H9 (cell line): ENCODE measurements at regions not wholly inside any gene's neighbourhood (a gene's known extent, or its start where the extent isn't known, plus 50 kb on each side); places are given as distances from the start of the nearest gene placed in this dataset.

ENCODE experiments used
- DNase-seq: peaks from one replicate; pipeline ENCODE4 v3.0.0-alpha.2; 2017
- H2AFZ ChIP-seq: one replicate; pipeline ENCODE4 v1.6.1; 2013; ENCODE audit warnings: mild to moderate bottlenecking, low read length, control low read depth, moderate library complexity
- H2AK5ac ChIP-seq: 2 replicates; pipeline ENCODE4 v1.6.1; 2013; ENCODE audit warnings: low read length, control low read depth, mixed read lengths; ENCODE audit not compliant: insufficient read length
- H2BK120ac ChIP-seq: one replicate; pipeline ENCODE4 v1.6.1; 2013; ENCODE audit warnings: low read depth, mild to moderate bottlenecking, low read length, control low read depth, inconsistent platforms; ENCODE audit not compliant: poor library complexity, severe bottlenecking
- H2BK12ac ChIP-seq: 2 replicates; pipeline ENCODE4 v1.6.1; 2013; ENCODE audit warnings: low read length, control low read depth, mixed read lengths, low read depth; ENCODE audit not compliant: insufficient read length
- H2BK15ac ChIP-seq: 2 replicates; pipeline ENCODE4 v1.6.1; 2013; ENCODE audit warnings: low read depth, low read length, control low read depth
- H2BK20ac ChIP-seq: one replicate; pipeline ENCODE4 v1.6.1; 2013; ENCODE audit warnings: low read depth, mild to moderate bottlenecking, low read length, control low read depth, inconsistent platforms; ENCODE audit not compliant: poor library complexity, severe bottlenecking
- H2BK5ac ChIP-seq: 2 replicates; pipeline ENCODE4 v1.6.1; 2013; ENCODE audit warnings: low read length, control low read depth, mixed read lengths; ENCODE audit not compliant: insufficient read length
- H3K14ac ChIP-seq: 2 replicates; pipeline ENCODE4 v1.6.1; 2013; ENCODE audit warnings: low read length, control low read depth; ENCODE audit not compliant: insufficient read depth
- H3K18ac ChIP-seq: 2 replicates; pipeline ENCODE4 v1.6.1; 2013; ENCODE audit warnings: low read depth, mild to moderate bottlenecking, mixed read lengths, low read length, control low read depth; ENCODE audit not compliant: insufficient read length
- H3K23ac ChIP-seq: 2 replicates; pipeline ENCODE4 v1.6.1; 2013; ENCODE audit warnings: low read length, control low read depth, mixed read lengths, low read depth; ENCODE audit not compliant: insufficient read length
- H3K23me2 ChIP-seq: 2 replicates; pipeline ENCODE4 v1.6.1; 2013; ENCODE audit warnings: low read depth, mild to moderate bottlenecking, mixed read lengths, low read length, control low read depth; ENCODE audit not compliant: insufficient read length, poor library complexity, severe bottlenecking
- H3K27ac ChIP-seq: 2 replicates; pipeline ENCODE4 v1.5.1; 2013; ENCODE audit warnings: low read length, control low read depth, mixed read lengths, low read depth; ENCODE audit not compliant: insufficient read length
- H3K27me3 ChIP-seq: 2 replicates; pipeline ENCODE4 v1.6.1; 2013; ENCODE audit warnings: low read length, control low read depth, inconsistent platforms; ENCODE audit not compliant: insufficient read depth
- H3K4ac ChIP-seq: 2 replicates; pipeline ENCODE4 v1.6.1; 2013; ENCODE audit warnings: low read depth, mild to moderate bottlenecking, control low read depth, inconsistent platforms, low read length, moderate library complexity
- H3K4me1 ChIP-seq: 2 replicates; pipeline ENCODE4 v1.6.1; 2013; ENCODE audit warnings: low read length, control low read depth, inconsistent platforms; ENCODE audit not compliant: insufficient read depth
- H3K4me2 ChIP-seq: 2 replicates; pipeline ENCODE4 v1.6.1; 2013; ENCODE audit warnings: low read length, control low read depth, mixed read lengths; ENCODE audit not compliant: insufficient read length, insufficient read depth
- H3K56ac ChIP-seq: 2 replicates; pipeline ENCODE4 v1.6.1; 2013; ENCODE audit warnings: low read depth, mild to moderate bottlenecking, mixed read lengths, low read length, control low read depth; ENCODE audit not compliant: insufficient read length
- H3K79me1 ChIP-seq: 2 replicates; pipeline ENCODE4 v1.6.1; 2013; ENCODE audit warnings: low read depth, mild to moderate bottlenecking, moderate library complexity, low read length, control low read depth, inconsistent platforms; ENCODE audit not compliant: insufficient read depth, poor library complexity, severe bottlenecking
- H3K79me2 ChIP-seq: 2 replicates; pipeline ENCODE4 v1.6.1; 2013; ENCODE audit warnings: low read length, control low read depth, inconsistent platforms; ENCODE audit not compliant: insufficient read depth
- H3K9ac ChIP-seq: 2 replicates; pipeline ENCODE4 v1.6.1; 2013; ENCODE audit warnings: low read length, control low read depth, mixed read lengths; ENCODE audit not compliant: insufficient read length; ENCODE audit errors: extremely low read depth
- H3K9me3 ChIP-seq: one replicate; pipeline ENCODE4 v1.6.1; 2013; ENCODE audit warnings: low read depth, low read length, inconsistent platforms; ENCODE audit not compliant: control insufficient read depth
- H3T11ph ChIP-seq: one replicate; pipeline ENCODE4 v1.6.1; 2013; ENCODE audit warnings: mild to moderate bottlenecking, low read length, control low read depth, inconsistent platforms
- H4K20me1 ChIP-seq: one replicate; pipeline ENCODE4 v1.6.1; 2013; ENCODE audit not compliant: control insufficient read depth, insufficient read length, insufficient read depth
- H4K5ac ChIP-seq: 2 replicates; pipeline ENCODE4 v1.6.1; 2013; ENCODE audit warnings: low read depth, mild to moderate bottlenecking, mixed read lengths, low read length, control low read depth; ENCODE audit not compliant: insufficient read length
- H4K8ac ChIP-seq: replicated peaks from 2 replicates; pipeline ENCODE4 v1.6.1; 2013; ENCODE audit warnings: low read length, control low read depth, mixed read lengths, low read depth; ENCODE audit not compliant: insufficient read length
- H4K91ac ChIP-seq: 2 replicates; pipeline ENCODE4 v1.6.1; 2013; ENCODE audit warnings: low read depth, mild to moderate bottlenecking, moderate library complexity, mixed read lengths, low read length, control low read depth; ENCODE audit not compliant: insufficient read length
- H3K27ac Mint-ChIP-seq, 3 experiments: 2 replicates in 2 of 3; 3 replicates in 1 of 3; pipeline ENCODE4 v1.8.0; 2020 to 2021; ENCODE audit warnings: mixed read lengths in 3 of 3, mild to moderate bottlenecking in 1 of 3, moderate library complexity in 1 of 3
- H3K27me3 Mint-ChIP-seq: 2 replicates; pipeline ENCODE4 v1.8.0; 2021; ENCODE audit warnings: low read depth, mild to moderate bottlenecking, moderate library complexity, mixed read lengths
- H3K36me3 Mint-ChIP-seq, 3 experiments: 2 replicates in 2 of 3; 3 replicates in 1 of 3; pipeline ENCODE4 v1.8.0; 2020 to 2021; ENCODE audit warnings: low read depth in 3 of 3, mixed read lengths in 3 of 3; ENCODE audit not compliant: insufficient read depth in 1 of 3
- H3K4me1 Mint-ChIP-seq, 2 experiments: 2 replicates each; pipeline ENCODE4 v1.8.0; 2020; ENCODE audit warnings: mixed read lengths in 2 of 2
- H3K4me3 Mint-ChIP-seq, 2 experiments: 2 replicates in 1 of 2; 3 replicates in 1 of 2; pipeline ENCODE4 v1.8.0; 2020 to 2021; ENCODE audit warnings: mild to moderate bottlenecking in 2 of 2, mixed read lengths in 2 of 2, moderate library complexity in 1 of 2
- H3K9me3 Mint-ChIP-seq, 2 experiments: 2 replicates in 1 of 2; 3 replicates in 1 of 2; pipeline ENCODE4 v1.8.0; 2020; ENCODE audit warnings: mild to moderate bottlenecking in 2 of 2, mixed read lengths in 2 of 2, moderate library complexity in 1 of 2
- WGBS: extraction: QIAGEN DNeasy Blood & Tissue Kit; methylation state at CpG from one replicate; pipeline ENCODE4 v1.1.7; 2013; ENCODE audit warnings: missing lambda C conversion rate, low lambda C conversion rate, mixed read lengths; ENCODE audit not compliant: insufficient read length; ENCODE audit errors: extremely low coverage; 5-methylcytosine and 5-hydroxymethylcytosine counted together
- TF ChIP-seq, protein P1 (sequence below): fragments of 200-600 bp; sonication (generic); conservative IDR thresholded peaks from 3 replicates; pipeline ENCODE4 v1.8.0; 2021; ENCODE audit warnings: antibody characterized with exemption, mild to moderate bottlenecking

DNA sequence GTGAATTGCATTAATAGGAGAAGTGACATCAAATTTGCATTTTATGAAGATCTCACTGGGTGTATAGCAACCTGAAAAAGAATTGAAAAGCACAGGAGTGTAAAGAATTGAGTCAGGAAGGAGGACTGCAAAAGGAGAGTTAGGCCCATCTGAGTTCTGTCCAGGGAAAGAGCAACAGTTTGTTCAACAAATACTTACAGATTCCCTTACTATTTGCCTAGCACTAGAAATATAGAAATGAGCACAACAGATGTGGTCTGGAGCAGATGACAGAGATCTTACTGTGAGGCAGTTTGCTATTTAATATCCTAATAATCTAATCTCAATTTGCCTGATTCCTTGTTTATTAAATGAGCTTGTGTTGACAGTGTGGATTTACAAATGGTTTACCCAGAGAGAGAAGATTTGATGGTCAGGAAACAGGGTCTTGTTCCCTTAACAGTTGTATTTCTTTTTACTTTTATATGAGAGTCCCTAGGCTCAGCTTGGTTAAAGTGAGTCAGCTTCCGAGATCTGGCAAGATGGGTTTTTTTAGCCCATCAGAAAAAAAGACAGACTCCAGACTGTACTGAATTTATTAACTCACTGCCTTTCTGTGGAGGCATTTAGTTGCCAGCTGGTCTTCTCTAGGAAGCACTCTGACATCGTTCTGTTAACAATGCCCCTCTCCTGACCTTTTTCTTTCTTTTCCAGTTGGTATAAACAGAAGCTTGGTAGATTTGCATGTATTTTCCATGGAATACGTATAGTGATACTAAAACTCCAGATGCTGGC is 229.7 kb downstream of the TTC6 start:
- Histone ChIP-seq H2AFZ (no peak overlapping the region), H3K79me1 (no peaks in the 10 kb centered on the region), H3K23ac (no peak overlapping the region), H3K23me2 (no peaks in the 10 kb centered on the region), H3K27ac (no peak overlapping the region), H4K8ac (no peak overlapping the region), H2BK5ac (no peak overlapping the region), H2AK5ac (no peak overlapping the region), H3K56ac (no peak overlapping the region), H3K14ac (no peak overlapping the region), H3K4me2 (no peak overlapping the region), H2BK15ac (no peak overlapping the region), H2BK20ac (no peak overlapping the region), H3K18ac (no peak overlapping the region), H3K4me1 (no peaks in the 10 kb centered on the region), H2BK120ac (no peak overlapping the region), H3K9ac (no peak overlapping the region), H3K9me3 (no peaks in the 10 kb centered on the region), H4K5ac (no peak overlapping the region), H3K27me3 (no peaks in the 10 kb centered on the region), H2BK12ac (no peak overlapping the region), H4K20me1 (no peaks in the 10 kb centered on the region), H3K79me2 (no peaks in the 10 kb centered on the region), H4K91ac (no peak overlapping the region), H3K4ac (no peak overlapping the region), H3T11ph (no peak overlapping the region)
- Mint-ChIP-seq H3K27ac (no peak overlapping the region), H3K36me3 (peaks cover 0 to 3% (median 0%) of the 10 kb centered on the region in 3 experiments; a peak in 1 of 7 replicates), H3K4me3 (no peak overlapping the region), H3K9me3 (peaks cover 2 to 3% of the 10 kb centered on the region in 2 experiments; a peak in 2 of 5 replicates), H3K27me3 (no peaks in the 10 kb centered on the region), H3K4me1 (no peaks in the 10 kb centered on the region)
- no CpG with 5 or more reads among the region's 3 CpGs for WGBS
- DNase-seq = no peak
- TF ChIP-seq, protein P1, sequence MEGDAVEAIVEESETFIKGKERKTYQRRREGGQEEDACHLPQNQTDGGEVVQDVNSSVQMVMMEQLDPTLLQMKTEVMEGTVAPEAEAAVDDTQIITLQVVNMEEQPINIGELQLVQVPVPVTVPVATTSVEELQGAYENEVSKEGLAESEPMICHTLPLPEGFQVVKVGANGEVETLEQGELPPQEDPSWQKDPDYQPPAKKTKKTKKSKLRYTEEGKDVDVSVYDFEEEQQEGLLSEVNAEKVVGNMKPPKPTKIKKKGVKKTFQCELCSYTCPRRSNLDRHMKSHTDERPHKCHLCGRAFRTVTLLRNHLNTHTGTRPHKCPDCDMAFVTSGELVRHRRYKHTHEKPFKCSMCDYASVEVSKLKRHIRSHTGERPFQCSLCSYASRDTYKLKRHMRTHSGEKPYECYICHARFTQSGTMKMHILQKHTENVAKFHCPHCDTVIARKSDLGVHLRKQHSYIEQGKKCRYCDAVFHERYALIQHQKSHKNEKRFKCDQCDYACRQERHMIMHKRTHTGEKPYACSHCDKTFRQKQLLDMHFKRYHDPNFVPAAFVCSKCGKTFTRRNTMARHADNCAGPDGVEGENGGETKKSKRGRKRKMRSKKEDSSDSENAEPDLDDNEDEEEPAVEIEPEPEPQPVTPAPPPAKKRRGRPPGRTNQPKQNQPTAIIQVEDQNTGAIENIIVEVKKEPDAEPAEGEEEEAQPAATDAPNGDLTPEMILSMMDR = no peak
